Fibroblast of mammary gland (primary cell): ENCODE measurements at regions not wholly inside any gene's neighbourhood (a gene's known extent, or its start where the extent isn't known, plus 50 kb on each side); places are given as distances from the start of the nearest gene placed in this dataset.

ENCODE experiments used
- DNase-seq: peaks from one replicate; pipeline ENCODE4 v3.0.0-alpha.2; 2010; ENCODE audit warnings: low read depth
- H3K4me3 ChIP-seq: 2 replicates; pipeline ENCODE4 v1.5.1; 2011; ENCODE audit warnings: low read depth, mild to moderate bottlenecking, low read length, moderate library complexity; ENCODE audit not compliant: control insufficient read depth
- TF ChIP-seq, protein P1 (sequence below): conservative IDR thresholded peaks from 2 replicates; pipeline ENCODE4 v1.5.1; 2011; ENCODE audit warnings: low read depth, low read length, inconsistent platforms; ENCODE audit not compliant: control insufficient read depth, insufficient read depth

DNA sequence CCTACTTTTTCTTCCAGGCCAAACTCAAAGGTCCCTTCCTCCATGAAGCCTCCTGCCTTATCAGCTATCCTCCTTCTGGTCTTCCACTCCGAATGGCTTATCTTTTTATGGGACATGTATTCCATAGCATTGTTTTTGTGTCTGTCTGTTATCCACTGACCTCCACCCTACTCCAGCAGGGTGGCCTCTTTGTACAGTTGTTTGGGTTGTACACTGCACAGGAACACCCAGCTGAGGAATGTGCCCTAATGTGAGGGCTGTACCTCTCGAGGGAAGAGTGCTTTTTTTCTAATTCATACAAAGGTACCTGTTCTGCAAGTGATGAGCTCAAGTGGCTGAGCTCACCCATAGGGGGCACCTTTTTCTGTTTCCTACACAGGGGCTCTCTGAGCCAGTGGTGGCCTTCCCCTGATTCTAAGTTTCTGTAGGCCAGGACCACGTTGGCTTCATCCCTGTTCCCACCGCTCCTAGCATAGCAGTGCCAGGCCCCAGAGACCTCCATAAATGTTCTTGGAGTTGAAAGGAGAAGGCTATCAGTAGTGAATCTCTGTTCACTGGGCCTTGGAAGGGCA, 108.2 kb downstream of the FOXD2 start:
- DNase-seq: no peak
- TF ChIP-seq, protein P1, sequence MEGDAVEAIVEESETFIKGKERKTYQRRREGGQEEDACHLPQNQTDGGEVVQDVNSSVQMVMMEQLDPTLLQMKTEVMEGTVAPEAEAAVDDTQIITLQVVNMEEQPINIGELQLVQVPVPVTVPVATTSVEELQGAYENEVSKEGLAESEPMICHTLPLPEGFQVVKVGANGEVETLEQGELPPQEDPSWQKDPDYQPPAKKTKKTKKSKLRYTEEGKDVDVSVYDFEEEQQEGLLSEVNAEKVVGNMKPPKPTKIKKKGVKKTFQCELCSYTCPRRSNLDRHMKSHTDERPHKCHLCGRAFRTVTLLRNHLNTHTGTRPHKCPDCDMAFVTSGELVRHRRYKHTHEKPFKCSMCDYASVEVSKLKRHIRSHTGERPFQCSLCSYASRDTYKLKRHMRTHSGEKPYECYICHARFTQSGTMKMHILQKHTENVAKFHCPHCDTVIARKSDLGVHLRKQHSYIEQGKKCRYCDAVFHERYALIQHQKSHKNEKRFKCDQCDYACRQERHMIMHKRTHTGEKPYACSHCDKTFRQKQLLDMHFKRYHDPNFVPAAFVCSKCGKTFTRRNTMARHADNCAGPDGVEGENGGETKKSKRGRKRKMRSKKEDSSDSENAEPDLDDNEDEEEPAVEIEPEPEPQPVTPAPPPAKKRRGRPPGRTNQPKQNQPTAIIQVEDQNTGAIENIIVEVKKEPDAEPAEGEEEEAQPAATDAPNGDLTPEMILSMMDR: no peak
- H3K4me3 ChIP-seq: no peak overlapping the region

DNA sequence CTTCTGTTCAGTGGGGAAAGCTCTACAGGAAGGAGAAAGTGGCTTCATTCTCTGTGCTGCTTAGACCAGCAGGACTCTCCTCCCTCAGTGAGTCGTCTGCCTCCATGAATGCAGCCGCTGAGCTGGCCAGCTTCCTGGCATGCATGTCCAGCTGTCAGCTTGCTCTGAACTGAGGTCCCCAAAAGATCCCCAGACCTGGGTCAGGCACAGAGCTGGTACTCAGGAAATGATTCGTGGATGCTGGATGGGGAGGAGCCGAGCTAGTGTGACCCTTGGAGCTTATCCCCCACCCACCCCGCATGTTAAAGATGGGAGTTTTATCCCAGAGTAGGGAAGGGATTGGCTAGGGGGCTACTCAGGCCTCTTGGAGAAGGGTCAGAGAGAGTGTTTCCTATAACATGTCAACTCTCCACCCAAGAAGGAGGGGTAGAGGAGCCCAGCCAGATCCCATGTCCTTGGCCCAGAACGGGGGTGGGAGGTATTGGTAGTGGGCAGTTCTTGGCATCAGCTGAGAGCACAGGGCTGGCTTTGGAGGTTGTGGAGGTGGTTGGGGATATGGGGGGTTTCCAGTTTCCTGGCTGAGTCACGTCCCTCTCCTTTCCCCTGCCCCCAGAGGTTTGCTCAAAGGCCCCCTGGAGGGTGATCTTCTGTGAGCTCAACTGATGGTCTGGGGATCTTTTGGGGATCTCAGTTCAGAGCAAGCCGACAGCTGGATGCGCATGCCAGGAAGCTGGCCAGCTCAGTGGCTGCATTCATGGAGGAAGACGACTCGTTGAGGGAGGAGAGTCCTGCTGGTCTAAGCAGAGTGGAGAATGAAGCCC, 110.1 kb downstream of the FOXD2 start:
- no peak overlapping the region for H3K4me3 ChIP-seq
- TF ChIP-seq, protein P1: no peak
- no peak for DNase-seq

DNA sequence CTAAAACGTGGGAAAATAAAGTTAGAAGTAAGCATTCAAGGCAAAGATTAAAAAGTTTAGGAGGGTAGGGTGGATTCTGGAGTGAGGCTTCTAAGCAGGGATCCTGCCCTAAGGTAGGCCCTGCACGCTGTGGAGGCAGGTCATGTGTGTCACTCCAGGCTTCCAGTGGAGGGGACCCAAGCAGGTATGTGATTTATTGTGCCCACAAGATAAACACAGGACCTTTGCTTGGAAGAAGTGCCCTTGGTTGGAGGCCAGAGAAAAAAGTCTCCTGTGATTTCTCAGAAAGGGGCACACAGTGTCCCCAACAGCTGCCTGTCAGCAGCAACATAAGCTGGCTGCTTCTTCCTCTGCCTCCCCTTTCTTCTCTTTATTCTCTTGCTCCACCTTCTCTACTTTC, 110.8 kb downstream of the FOXD2 start:
- DNase-seq: no peak
- H3K4me3 ChIP-seq: no peak overlapping the region
- TF ChIP-seq, protein P1: no peak

DNA sequence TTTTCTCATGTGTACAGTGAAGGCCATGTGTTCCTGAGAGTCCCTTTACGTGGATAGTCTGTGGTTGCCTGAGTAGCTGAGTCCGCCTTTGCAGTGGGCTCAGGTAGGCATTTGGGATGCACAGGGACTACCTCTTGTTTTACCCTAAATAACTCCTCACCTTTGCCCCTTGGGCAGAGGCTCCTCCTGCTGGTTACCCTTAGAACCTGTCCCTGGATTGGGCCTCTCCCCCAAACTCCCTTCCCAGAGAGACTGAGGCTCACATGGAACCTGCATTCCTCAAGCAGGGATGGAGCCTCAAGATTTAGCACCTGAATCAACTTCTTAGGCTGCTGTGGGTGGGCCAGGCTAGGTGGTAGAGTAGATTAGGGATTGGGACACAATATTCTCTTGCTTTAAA, 111.7 kb downstream of the FOXD2 start:
- TF ChIP-seq, protein P1: no peak
- H3K4me3 ChIP-seq: no peak overlapping the region
- no peak for DNase-seq

DNA sequence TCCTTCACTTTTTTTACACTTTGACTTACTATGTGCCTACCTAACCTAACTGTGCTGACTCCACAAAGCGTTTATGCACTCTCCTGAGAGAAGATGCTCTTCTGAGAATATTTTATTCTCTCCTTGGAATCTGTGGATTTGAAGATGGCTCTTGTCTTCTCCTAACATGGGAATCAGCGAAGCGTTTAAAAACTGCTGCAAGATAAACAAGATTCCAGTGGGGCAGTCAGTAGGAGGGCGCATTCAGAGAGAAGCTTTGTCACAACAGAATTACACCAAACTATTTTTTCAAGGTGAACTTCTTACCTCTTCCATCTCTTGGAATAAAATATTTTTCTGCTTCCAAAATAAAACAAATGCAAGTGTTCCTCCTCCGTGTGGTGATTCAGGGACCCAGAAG, 113.1 kb downstream of the FOXD2 start:
- DNase-seq: no peak
- no peak overlapping the region for H3K4me3 ChIP-seq
- TF ChIP-seq, protein P1: no peak

DNA sequence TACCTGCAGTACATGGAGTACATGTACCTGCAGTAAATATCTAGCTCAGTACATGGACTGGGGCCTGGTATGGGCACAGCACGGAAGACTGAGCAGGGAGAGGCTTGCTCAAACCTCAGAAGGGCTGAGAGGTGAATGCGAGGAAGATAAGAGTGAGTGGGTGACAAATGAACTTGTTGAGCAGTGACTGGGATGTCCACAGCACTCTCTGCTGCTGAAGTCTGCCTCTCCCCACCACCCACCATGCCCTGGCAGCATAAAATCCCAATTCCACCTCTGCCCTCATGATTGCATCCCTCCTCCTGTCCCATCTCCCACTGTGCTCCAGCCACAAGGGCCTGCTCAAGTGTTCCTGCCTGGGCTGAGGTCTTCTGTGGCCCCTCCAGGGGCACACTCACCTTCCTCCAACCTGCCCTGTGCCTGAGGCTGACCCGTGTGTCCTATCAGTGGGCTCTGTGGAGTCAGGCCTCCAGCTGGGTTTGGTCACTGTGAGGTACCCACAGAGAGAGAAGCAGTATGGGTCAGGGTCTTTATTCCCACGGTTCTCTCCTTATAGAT, 114.2 kb downstream of the FOXD2 start:
- DNase-seq: no peak
- TF ChIP-seq, protein P1: no peak
- no peak overlapping the region for H3K4me3 ChIP-seq
